ENCODE measurements at regions not wholly inside any gene's neighbourhood (a gene's known extent, or its start where the extent isn't known, plus 50 kb on each side); places are given as distances from the start of the nearest gene placed in this dataset.

- no peak overlapping the region for H3K27ac Mint-ChIP-seq
- no peak for ATAC-seq
- ChIA-PET CTCF (interaction anchor here (1.5 kb wide), 1 partner anchor 39 kb away, joined by 6 read pairs; no protein-coding TSS in a partner anchor), POLR2A (no interaction called here)
- no peak for DNase-seq (ENCODE audit: low spot score)
- H3K4me3 Mint-ChIP-seq: no peak overlapping the region
- no peaks in the 10 kb centered on the region for H3K36me3 Mint-ChIP-seq
- H3K4me1 Mint-ChIP-seq: peaks cover 16% of the 10 kb centered on the region
- no peaks in the 10 kb centered on the region for H3K9me3 Mint-ChIP-seq
- H3K27me3 Mint-ChIP-seq (ENCODE audit: low read depth): no peaks in the 10 kb centered on the region
- no peak for TF ChIP-seq AFF4 (CRISPR knock-in tag; IDR thresholded peaks at IDR 0.05; ENCODE audit: borderline replicate concordance)
- no peak for TF ChIP-seq E2F5 (CRISPR knock-in tag; IDR thresholded peaks at IDR 0.05)
- no peak for TF ChIP-seq SMAD3 (CRISPR knock-in tag; IDR thresholded peaks at IDR 0.05; ENCODE audit: borderline replicate concordance)
- no peak for TF ChIP-seq ZBTB43 (CRISPR knock-in tag; IDR thresholded peaks at IDR 0.05)
- TF ChIP-seq NFE2L1 (CRISPR knock-in tag; IDR thresholded peaks at IDR 0.05): no peak
- no peak for TF ChIP-seq MAX (CRISPR knock-in tag; IDR thresholded peaks at IDR 0.05)
- TF ChIP-seq PRDM15 (CRISPR knock-in tag; IDR thresholded peaks at IDR 0.05): no peak
- TF ChIP-seq FOXP1 (CRISPR knock-in tag; IDR thresholded peaks at IDR 0.05; ENCODE audit: borderline replicate concordance): no peak
- TF ChIP-seq IRF1 (CRISPR knock-in tag; IDR thresholded peaks at IDR 0.05): no peak
- TF ChIP-seq ZMAT4 (CRISPR knock-in tag; IDR thresholded peaks at IDR 0.05): no peak
- TF ChIP-seq ZNF138 (CRISPR knock-in tag; conservative IDR thresholded peaks at IDR 0.05): no peak
- no peak for TF ChIP-seq FOXP4 (CRISPR knock-in tag; IDR thresholded peaks at IDR 0.05)
- TF ChIP-seq STAT6 (CRISPR knock-in tag; conservative IDR thresholded peaks at IDR 0.05; ENCODE audit: low read depth): no peak
- TF ChIP-seq SOX15 (CRISPR knock-in tag; IDR thresholded peaks at IDR 0.05): no peak
- TF ChIP-seq TP53 (CRISPR knock-in tag; IDR thresholded peaks at IDR 0.05): no peak
Observed at GRCh38 chr5:82352146-82352791, 74.1 kb upstream of the RPS23 start.
